AG09309 (cell line): ENCODE measurements at regions not wholly inside any gene's neighbourhood (a gene's known extent, or its start where the extent isn't known, plus 50 kb on each side); places are given as distances from the start of the nearest gene placed in this dataset.

Source experiments
- DNase-seq: peaks from one replicate; pipeline ENCODE4 v3.0.0-alpha.2; 2010; ENCODE audit warnings: low read depth
- H3K4me3 ChIP-seq: 2 replicates; pipeline ENCODE4 v1.5.1; 2011; ENCODE audit warnings: mild to moderate bottlenecking, low read depth, low read length, moderate library complexity; ENCODE audit not compliant: control insufficient read depth
- CTCF ChIP-seq: IDR thresholded peaks from 2 replicates; pipeline ENCODE4 v1.5.1; 2011; ENCODE audit warnings: mild to moderate bottlenecking, low read depth, low read length, inconsistent platforms; ENCODE audit not compliant: insufficient read depth, control insufficient read depth; ENCODE audit errors: missing control alignments

GRCh38 chr15:36414670-36415069 lies 164.8 kb upstream of the CDIN1 start:
- TF ChIP-seq CTCF, result no peak
- DNase-seq, result no peak
- no peak overlapping the region for H3K4me3 ChIP-seq

- H3K4me3 ChIP-seq, result no peak overlapping the region
- peak; percentile 66 for DNase-seq
- TF ChIP-seq CTCF, result no peak
Observed at GRCh38 chr15:36415643-36416042, 163.8 kb upstream of the CDIN1 start.

- no peak overlapping the region for H3K4me3 ChIP-seq
- no peak for DNase-seq
- no peak for TF ChIP-seq CTCF
Observed at GRCh38 chr15:36422631-36423030, 156.8 kb upstream of the CDIN1 start.

GRCh38 chr15:36426691-36427090 lies 152.7 kb upstream of the CDIN1 start:
- no peak overlapping the region for H3K4me3 ChIP-seq
- no peak for TF ChIP-seq CTCF
- DNase-seq, result no peak

- TF ChIP-seq CTCF, result peak; percentile 9
- peak; percentile 99 for DNase-seq
- no peak overlapping the region for H3K4me3 ChIP-seq
Observed at GRCh38 chr15:36428102-36428845, 151.2 kb upstream of the CDIN1 start.

- DNase-seq, result no peak
- no peak for TF ChIP-seq CTCF
- no peak overlapping the region for H3K4me3 ChIP-seq
Observed at GRCh38 chr15:36429707-36430106, 149.7 kb upstream of the CDIN1 start.
